ENCODE measurements at regions not wholly inside any gene's neighbourhood (a gene's known extent, or its start where the extent isn't known, plus 50 kb on each side); places are given as distances from the start of the nearest gene placed in this dataset.

DNA sequence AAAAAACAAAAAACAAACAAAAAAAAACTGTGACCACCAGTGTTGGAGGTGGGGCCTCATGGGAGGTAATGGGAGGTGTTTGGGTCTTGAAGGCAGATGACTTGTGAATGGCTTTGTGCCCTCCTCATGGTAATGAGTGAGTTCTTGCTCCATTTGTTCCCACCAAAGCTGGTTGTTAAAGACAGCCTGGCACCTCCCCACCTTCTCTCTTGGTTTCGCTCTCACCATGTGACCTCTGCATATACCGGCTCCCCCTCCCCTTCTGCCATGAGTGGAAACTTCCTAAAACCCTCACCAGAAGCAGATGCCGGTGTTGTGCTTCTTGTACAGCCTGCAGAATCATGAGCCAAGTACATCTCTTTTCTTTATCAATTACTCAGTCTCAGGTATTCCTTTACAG, 61.5 kb upstream of the ATP11B start:
- Histone ChIP-seq H2AFZ (ENCODE audit: insufficient read depth, low read depth, low read length, poor library complexity, severe bottlenecking) (no peak overlapping the region), H3K9me3 (ENCODE audit: control extremely low read depth in 1 of 3, control insufficient read depth in 2 of 3, insufficient read depth in 1 of 3, low read length in 2 of 3) (no peaks in the 10 kb centered on the region), H3K9ac (ENCODE audit: low read length) (no peak overlapping the region), H4K20me1 (ENCODE audit: control insufficient read depth, insufficient read depth, low read length, poor library complexity, severe bottlenecking) (no peaks in the 10 kb centered on the region), H3K4me1 (ENCODE audit: control insufficient read depth in 2 of 2, insufficient read depth in 2 of 2, low read length in 2 of 2) (peaks cover 9 to 16% of the 10 kb centered on the region in 2 donors), H3K27me3 (replicated peaks in 1 of 4; ENCODE audit: control extremely low read depth in 1 of 4, control insufficient read depth in 3 of 4, insufficient read depth in 4 of 4, low read length in 3 of 4) (no peaks in the 10 kb centered on the region), H3K4me3 (ENCODE audit: control extremely low read depth in 1 of 5, extremely low read depth in 1 of 5, insufficient read depth in 1 of 5, low read depth in 2 of 5, low read length in 4 of 5) (no peak overlapping the region), H3K27ac (ENCODE audit: low read length in 2 of 2) (no peak overlapping the region), H3K79me2 (ENCODE audit: control insufficient read depth, insufficient read depth, low read length) (no peaks in the 10 kb centered on the region), H3K4me2 (replicated peaks; ENCODE audit: low read depth, low read length, poor library complexity, severe bottlenecking) (no peak overlapping the region), H3K36me3 (replicated peaks in 1 of 2; ENCODE audit: control extremely low read depth in 1 of 2, control insufficient read depth in 1 of 2, extremely low read depth in 1 of 2, insufficient read depth in 2 of 2, low read length in 1 of 2) (no peaks in the 10 kb centered on the region)
- no peak for TF ChIP-seq EZH2 (IDR thresholded peaks at IDR 0.05; ENCODE audit: borderline replicate concordance, insufficient read depth, low read depth, low read length, poor library complexity, severe bottlenecking)
- TF ChIP-seq, protein P1, sequence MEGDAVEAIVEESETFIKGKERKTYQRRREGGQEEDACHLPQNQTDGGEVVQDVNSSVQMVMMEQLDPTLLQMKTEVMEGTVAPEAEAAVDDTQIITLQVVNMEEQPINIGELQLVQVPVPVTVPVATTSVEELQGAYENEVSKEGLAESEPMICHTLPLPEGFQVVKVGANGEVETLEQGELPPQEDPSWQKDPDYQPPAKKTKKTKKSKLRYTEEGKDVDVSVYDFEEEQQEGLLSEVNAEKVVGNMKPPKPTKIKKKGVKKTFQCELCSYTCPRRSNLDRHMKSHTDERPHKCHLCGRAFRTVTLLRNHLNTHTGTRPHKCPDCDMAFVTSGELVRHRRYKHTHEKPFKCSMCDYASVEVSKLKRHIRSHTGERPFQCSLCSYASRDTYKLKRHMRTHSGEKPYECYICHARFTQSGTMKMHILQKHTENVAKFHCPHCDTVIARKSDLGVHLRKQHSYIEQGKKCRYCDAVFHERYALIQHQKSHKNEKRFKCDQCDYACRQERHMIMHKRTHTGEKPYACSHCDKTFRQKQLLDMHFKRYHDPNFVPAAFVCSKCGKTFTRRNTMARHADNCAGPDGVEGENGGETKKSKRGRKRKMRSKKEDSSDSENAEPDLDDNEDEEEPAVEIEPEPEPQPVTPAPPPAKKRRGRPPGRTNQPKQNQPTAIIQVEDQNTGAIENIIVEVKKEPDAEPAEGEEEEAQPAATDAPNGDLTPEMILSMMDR (IDR thresholded peaks at IDR 0.05) = no peak
- no peak overlapping the region for H3K4me3 Mint-ChIP-seq
- ChIA-PET CTCF (interaction anchor here (0.7 to 1.8 kb wide), 3 partner anchors 17 to 440 kb away, joined by 3 to 5 read pairs (median 4); no protein-coding TSS in a partner anchor), POLR2A (no interaction called here)
- intact Hi-C loops (cut with micrococcal nuclease) = no loop called here
- DNase-seq = no peak
- H3K27ac Mint-ChIP-seq = no peak overlapping the region
- ATAC-seq (ENCODE audit: low read depth) = no peak
- WGBS (ENCODE audit: insufficient coverage) = 79% methylated on average over 3 of the region's 3 CpGs
- peaks cover 16% of the 10 kb centered on the region for H3K4me1 Mint-ChIP-seq
- no peaks in the 10 kb centered on the region for H3K9me3 Mint-ChIP-seq (ENCODE audit: insufficient read depth)
- no peaks in the 10 kb centered on the region for H3K27me3 Mint-ChIP-seq

DNA sequence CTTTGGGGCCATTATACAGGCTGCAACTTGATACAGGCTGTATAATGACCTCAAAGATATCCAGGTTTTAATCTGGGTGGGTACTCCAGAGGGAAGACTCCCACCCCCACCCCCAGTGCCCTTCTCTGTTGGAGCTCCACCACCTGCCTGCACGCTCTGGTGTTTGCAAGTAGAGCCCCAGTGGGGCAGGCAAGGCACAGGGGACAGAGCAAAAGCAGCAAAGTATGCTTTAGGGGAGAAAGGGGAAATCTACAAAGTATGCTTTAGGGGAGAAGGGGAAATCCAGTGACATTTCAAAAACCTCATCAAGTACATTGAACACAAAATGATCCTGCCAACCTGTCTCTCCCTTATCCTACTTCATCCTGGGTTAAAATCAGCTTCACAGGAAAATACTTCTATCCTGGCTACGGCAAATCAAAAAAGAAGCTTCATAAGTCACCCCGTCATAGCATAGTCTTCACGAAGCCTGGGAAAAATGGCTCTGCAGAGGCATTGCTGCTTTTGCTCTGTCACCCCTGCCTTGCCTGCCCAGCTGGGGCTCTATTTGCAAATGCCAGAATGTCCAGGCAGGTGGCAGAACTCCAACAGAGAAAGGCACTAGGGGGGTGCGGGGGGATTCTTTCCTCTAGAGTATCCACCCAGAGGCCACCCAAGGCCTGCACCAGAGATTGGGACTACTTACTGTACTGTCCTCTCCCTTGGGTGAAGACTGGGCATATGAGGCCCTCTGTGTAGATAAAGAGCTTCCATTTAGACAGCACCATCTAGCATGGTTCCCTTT, 60.9 kb upstream of the ATP11B start:
- Histone ChIP-seq H3K36me3 (replicated peaks in 1 of 2; ENCODE audit: control extremely low read depth in 1 of 2, control insufficient read depth in 1 of 2, extremely low read depth in 1 of 2, insufficient read depth in 2 of 2, low read length in 1 of 2) (no peaks in the 10 kb centered on the region), H2AFZ (ENCODE audit: insufficient read depth, low read depth, low read length, poor library complexity, severe bottlenecking) (no peak overlapping the region), H3K27ac (ENCODE audit: low read length in 2 of 2) (no peak overlapping the region), H4K20me1 (ENCODE audit: control insufficient read depth, insufficient read depth, low read length, poor library complexity, severe bottlenecking) (no peaks in the 10 kb centered on the region), H3K4me1 (ENCODE audit: control insufficient read depth in 2 of 2, insufficient read depth in 2 of 2, low read length in 2 of 2) (peaks cover 9 to 16% of the 10 kb centered on the region in 2 donors), H3K79me2 (ENCODE audit: control insufficient read depth, insufficient read depth, low read length) (no peaks in the 10 kb centered on the region), H3K9ac (ENCODE audit: low read length) (no peak overlapping the region), H3K27me3 (replicated peaks in 1 of 4; ENCODE audit: control extremely low read depth in 1 of 4, control insufficient read depth in 3 of 4, insufficient read depth in 4 of 4, low read length in 3 of 4) (no peaks in the 10 kb centered on the region), H3K4me3 (ENCODE audit: control extremely low read depth in 1 of 5, extremely low read depth in 1 of 5, insufficient read depth in 1 of 5, low read depth in 2 of 5, low read length in 4 of 5) (no peak overlapping the region), H3K9me3 (ENCODE audit: control extremely low read depth in 1 of 3, control insufficient read depth in 2 of 3, insufficient read depth in 1 of 3, low read length in 2 of 3) (no peaks in the 10 kb centered on the region), H3K4me2 (replicated peaks; ENCODE audit: low read depth, low read length, poor library complexity, severe bottlenecking) (no peak overlapping the region)
- ChIA-PET POLR2A (no interaction called here), CTCF (interaction anchor here (0.7 to 1.8 kb wide), 3 partner anchors 18 to 439 kb away, joined by 3 to 5 read pairs (median 4); no protein-coding TSS in a partner anchor)
- no peaks in the 10 kb centered on the region for H3K27me3 Mint-ChIP-seq
- H3K27ac Mint-ChIP-seq = no peak overlapping the region
- H3K9me3 Mint-ChIP-seq (ENCODE audit: insufficient read depth) = no peaks in the 10 kb centered on the region
- 97% methylated on average over 3 of the region's 5 CpGs for WGBS (ENCODE audit: insufficient coverage)
- peaks cover 16% of the 10 kb centered on the region for H3K4me1 Mint-ChIP-seq
- no peak for DNase-seq
- intact Hi-C loops (cut with micrococcal nuclease) = no loop called here
- H3K4me3 Mint-ChIP-seq = no peak overlapping the region
- no peak for ATAC-seq (ENCODE audit: low read depth)
- TF ChIP-seq EZH2 (IDR thresholded peaks at IDR 0.05; ENCODE audit: borderline replicate concordance, insufficient read depth, low read depth, low read length, poor library complexity, severe bottlenecking) = no peak
- TF ChIP-seq, protein P1 (IDR thresholded peaks at IDR 0.05) = no peak
